ENCODE measurements at regions not wholly inside any gene's neighbourhood (a gene's known extent, or its start where the extent isn't known, plus 50 kb on each side); places are given as distances from the start of the nearest gene placed in this dataset.
"Not testable (repeated sequence)": the region's sequence is repeated elsewhere in the genome, so short reads cannot be mapped to it uniquely, and the experiment has no call there.

DNA sequence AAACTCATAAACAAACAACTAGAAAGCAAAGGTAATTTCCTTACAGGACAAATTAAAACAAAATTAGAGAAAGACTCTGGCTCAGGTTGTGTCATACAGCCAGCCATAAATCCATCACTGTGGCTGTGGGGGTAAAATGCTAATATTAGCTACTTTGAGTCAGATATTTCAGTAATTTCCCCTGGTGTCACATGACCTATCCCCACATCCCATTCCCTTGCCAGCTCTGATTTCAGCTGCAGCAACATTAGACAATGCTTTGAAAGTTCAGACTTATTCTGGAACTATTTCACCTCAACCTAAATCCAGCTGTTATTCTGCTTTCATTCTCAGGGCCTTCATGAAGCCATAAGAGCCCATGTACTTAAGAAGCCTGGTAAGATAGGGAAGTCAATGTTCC, 55.3 kb downstream of the RPL10L start:
- no peak for DNase-seq (ENCODE audit: low spot score)

GRCh38 chr14:46582826-46583225, 68.8 kb downstream of the RPL10L start:
- DNase-seq (ENCODE audit: low spot score) = no peak

DNA sequence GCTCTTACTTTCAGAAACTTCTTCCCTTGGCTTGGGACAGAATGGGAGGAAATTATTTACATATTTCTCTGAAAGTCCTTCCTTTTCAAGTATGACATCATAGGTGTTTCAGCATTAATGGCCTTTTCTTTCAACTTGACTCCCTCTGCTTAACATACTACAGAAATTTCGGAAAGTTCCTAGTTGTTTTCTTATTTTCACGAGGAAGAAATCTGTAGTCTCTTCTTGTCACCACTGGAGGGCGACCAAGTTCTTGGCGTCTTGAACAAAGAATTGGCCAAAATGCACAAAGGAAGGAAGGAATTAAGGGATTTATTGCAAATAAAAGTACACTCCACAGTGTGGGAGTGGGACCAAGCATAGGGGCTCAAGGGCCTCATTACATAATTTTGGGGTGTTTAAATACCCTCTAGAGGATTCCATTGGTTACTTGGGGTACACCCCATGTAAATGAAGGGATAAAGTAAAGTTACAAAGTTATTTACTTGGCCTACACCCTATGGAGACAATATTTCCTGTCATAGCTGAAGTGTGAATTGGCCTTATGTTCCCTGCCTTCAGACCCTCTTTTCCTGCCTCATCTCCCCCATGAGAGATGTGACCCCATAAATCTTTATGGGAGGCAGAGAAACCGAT, 70.4 kb downstream of the RPL10L start:
- DNase-seq (ENCODE audit: low spot score) = no peak

- DNase-seq (ENCODE audit: low spot score) = no peak
These were observed 76.6 kb downstream of the RPL10L start for GRCh38 chr14:46574978-46575375.

GRCh38 chr14:46574221-46574977, 77.2 kb downstream of the RPL10L start:
- peak; percentile 39 for DNase-seq (ENCODE audit: low spot score)

DNA sequence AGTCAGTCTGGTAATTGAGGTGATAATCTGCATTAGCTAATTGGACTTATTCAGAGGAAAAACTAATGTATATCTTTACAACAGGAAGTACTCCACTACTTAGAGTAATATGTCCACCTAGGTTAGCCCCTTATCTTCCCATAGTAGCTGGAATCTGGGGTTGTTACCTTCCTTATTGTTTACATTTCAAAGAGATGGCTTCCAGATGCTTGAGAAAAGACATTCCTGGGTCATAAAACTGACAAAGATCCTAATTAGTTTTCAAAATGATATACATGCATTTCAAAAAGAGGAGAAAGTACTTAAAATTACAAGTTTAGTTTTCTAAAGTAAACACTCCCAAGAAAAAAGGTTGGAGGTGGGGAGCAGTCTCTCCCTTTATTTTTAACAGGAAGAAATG, 78.1 kb downstream of the RPL10L start:
- DNase-seq (ENCODE audit: low spot score) = no peak

GRCh38 chr14:46571970-46572369, 79.6 kb downstream of the RPL10L start:
- peak; percentile 49 for DNase-seq (ENCODE audit: low spot score)

GRCh38 chr14:46568161-46568560, 83.4 kb downstream of the RPL10L start:
- not testable (repeated sequence) for DNase-seq (ENCODE audit: low spot score)

DNA sequence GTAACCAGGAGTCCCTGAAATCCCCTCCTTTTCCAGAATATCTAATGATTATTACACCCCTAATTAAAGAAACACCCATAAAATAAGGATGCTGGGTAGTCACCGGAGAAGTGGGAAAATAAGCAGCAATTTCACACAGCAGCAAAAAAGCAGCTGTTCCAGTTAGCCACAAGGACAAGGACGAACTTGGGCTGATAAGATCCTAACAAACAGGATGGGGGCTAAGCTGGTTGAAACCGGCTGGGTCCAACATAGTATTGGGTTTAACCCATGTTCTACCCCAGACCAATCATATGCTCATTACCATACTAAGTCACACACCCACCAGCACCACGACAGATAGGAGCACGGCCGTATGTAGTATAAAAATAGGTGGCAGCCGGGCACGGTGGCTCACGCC, 100.7 kb downstream of the RPL10L start:
- no peak for DNase-seq (ENCODE audit: low spot score)

GRCh38 chr14:46540986-46541385, 110.6 kb downstream of the RPL10L start:
- DNase-seq (ENCODE audit: low spot score) = no peak

DNA sequence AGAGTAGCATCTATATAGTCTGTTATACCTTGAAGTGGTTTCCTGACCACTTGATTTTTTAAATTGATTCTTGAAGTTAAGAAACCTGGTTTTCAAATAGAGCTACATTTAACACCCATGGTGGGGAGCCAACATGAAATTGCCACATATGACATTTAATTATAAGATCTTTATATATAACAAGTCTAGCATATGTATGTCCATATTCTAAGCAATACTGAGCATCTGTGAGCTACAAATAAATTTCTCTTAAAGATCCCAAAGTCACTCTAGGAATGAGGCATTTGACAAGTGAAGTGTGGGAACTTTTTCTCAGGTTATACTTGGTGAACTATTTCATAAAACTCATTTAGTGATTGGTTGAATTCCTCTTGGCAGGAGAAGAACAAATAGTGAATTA, 132.5 kb downstream of the RPL10L start:
- DNase-seq (ENCODE audit: low spot score) = no peak

DNA sequence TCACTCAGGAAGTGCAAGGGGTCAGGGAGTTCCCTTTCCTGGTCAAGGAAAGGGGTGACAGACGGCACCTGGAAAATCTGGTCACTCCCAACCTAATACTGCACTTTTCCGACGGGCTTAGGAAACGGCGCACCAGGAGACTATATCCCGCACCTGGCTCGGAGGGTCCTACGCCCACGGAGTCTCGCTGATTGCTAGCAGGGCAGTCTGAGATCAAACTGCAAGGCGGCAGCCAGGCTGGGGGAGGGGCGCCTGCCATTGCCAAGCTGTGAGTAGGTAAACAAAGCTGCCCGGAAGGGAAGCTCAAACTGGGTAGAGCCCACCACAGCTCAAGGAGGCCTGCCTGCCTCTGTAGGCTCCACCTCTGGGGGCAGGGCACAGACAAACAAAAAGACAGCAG, 142.8 kb downstream of the RPL10L start:
- DNase-seq (ENCODE audit: low spot score) = not testable (repeated sequence)

DNA sequence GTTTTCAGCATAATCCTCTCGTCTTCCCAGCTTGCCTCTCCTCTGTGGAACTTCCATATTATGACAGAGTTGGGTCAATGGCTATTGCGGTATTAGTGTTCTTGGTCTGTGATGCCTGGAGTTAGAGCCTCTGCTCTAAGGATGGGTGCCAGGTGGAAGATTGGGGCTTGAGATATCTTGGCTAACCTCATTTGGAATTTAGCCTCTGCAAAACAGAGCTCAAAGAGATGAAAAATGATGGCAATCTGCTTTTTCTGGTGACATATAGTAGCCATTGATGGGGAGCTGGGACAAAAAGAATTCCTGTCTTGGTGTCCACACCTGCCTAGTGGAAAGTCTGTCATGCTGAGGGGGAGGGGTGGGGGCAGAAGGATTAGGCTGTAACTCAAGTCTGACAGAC, 152.1 kb downstream of the RPL10L start:
- DNase-seq (ENCODE audit: low spot score) = no peak

DNA sequence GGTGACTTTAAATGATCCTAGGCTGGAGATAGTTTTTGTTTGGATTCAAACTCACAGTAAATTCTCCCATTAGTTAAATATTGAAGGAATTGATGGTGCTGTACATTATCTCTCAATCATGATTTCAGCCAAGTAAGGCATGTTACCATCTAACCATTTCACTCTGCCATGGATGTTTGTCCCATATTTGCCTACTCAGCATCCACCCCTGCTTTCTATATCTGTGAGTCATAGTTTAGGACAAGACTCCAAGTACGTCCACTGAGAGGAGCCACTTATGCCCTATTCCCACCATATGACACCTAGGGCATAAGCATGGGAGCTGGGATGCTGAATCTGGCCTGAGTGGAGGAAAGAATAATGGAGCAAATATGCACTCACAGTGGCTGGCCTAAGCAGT, 155.2 kb downstream of the RPL10L start:
- DNase-seq (ENCODE audit: low spot score) = no peak

DNA sequence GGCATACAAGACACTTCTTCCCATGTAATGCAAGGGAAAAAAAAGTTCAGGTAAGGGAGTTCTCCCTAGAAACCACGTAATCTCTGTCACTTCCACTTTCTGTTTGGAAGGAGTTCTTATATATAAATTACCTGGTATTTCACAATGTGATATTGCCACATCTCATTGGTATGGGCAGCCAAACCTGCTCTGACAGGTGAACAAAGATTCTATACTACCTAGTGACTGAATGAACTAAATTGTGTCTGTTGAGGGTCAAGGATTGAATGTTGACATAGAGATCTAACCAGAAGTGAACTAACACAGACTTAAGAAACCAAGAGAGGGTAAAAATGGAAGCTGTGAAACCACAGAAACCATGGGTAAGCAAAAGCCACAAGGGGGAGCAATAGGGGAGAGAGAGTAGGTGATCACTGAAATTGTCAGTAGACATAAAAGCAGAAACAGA, 161.3 kb downstream of the RPL10L start:
- DNase-seq (ENCODE audit: low spot score) = peak; percentile 13

DNA sequence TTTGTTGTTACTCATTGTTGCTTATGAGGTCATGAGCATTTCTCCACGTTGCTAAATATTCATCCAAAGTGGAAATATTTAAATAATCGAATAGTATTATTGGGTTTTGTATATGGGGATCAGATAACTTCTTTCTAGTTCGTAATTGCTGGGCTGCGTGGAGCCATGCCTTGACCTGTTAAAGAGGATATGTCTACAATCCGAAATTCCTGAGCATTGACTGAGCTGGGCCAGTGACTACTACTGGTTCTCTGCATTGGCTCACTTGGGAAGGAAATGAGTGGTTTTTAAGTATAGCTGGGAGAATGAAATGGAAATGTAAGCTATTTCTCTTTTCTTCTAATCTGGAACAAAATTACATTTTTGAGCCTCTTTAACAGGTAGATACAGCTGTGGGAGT, 163.2 kb downstream of the RPL10L start:
- DNase-seq (ENCODE audit: low spot score) = no peak

- DNase-seq (ENCODE audit: low spot score) = no peak
These were observed 163.8 kb downstream of the RPL10L start for GRCh38 chr14:46487582-46488350.

DNA sequence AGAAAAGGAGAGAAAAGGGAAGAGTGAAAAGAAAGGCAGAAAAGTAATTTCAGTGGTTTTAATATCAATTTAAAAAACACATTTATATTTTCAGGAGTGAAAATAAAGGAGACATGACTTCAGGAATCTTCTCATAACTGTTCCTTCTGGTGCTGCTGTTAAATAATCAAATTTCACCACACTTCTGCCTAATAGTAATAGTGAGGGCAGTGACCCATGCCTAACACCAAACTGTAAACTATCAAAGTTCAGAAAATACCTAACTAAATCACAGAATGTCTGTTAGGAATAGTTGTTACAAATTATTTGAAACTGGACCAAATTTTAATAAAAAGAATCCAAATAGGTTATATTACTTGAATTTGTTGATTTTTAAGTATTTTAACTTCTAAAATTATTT, 169.4 kb downstream of the RPL10L start:
- no peak for DNase-seq (ENCODE audit: low spot score)

DNA sequence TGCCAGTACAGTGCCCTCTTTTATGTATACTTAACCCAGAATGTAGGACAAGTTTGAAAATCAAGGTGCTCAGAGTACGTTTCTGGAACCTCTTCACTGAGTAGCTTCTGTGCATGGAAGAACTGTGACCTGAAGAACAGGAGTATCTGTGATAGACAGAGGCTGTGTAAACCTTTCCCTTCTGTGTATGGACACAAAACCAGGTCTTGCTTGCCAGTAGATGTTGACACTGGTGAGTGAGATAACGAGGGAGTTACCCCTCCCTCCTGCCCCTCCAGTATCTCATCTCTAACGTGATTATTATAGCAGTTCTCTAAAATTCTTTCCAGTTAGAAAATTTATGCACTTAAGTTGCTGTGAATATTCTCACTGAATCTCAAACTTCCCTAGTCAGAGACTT, 170.8 kb downstream of the RPL10L start:
- no peak for DNase-seq (ENCODE audit: low spot score)

DNA sequence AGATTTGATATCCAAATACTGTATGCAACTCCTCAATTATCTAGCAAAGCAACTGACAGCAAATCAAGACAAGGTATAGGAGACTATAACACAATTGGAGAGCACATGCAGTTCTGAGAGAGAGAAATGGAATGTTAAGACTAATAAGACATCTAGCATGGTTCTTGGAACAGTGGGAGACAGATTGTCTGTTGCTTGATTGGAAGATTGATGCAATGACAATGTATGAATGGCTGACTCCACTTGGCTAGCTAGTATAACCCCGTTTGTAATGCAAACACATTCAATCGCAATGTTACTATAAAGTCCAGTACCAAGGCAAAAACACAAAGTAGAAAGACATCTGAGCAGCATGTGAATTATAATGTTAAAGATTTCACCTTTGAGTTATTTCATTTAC, 179.3 kb downstream of the RPL10L start:
- no peak for DNase-seq (ENCODE audit: low spot score)

DNA sequence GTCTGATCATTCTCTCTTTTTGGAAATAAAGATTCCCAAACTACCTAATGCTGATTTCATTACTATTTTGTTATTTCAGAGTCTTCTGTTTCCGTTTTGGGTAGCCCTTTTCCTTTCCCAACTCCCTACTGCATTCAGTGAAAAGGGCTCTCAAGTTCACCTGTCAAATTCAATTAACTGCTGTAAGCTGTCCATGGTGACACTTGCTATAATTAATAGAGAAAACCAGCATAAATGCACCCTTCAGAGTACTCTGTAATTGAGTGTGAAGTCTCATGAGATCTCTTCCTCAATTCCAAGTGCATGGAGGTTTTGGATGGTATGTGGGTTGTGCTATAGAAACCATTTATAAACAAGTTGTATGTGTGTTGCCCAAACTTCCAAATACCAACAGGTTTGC, 187.2 kb downstream of the RPL10L start:
- no peak for DNase-seq (ENCODE audit: low spot score)

DNA sequence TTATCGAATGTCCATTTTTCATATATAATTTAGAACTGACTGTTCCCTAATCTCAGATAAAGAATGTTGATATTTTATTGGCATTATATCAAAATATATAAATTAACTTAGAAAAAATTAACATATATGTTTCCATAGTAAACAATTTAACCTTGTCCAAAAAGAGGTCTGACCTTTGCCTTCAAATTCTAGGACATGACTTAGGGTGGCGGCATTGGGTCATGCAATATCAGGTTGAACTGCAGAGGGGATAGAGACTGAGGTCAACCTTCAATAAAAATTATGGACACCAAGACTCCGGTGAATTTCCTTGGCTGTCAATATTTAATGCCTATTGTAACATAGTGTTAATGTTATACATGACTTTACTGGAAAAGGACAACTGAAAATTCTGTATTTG, 199.8 kb downstream of the RPL10L start:
- no peak for DNase-seq (ENCODE audit: low spot score)

GRCh38 chr14:46444666-46445065, 206.9 kb downstream of the RPL10L start:
- no peak for DNase-seq (ENCODE audit: low spot score)
